Osteocyte (in vitro differentiated cells): ENCODE measurements at regions not wholly inside any gene's neighbourhood (a gene's known extent, or its start where the extent isn't known, plus 50 kb on each side); places are given as distances from the start of the nearest gene placed in this dataset.

Source experiments
- DNase-seq: peaks from one replicate; pipeline ENCODE4 v3.0.0; 2021; ENCODE audit warnings: mixed read lengths; ENCODE audit not compliant: unreplicated experiment; ENCODE audit errors: extremely low spot score
- H3K27ac Mint-ChIP-seq: one replicate; pipeline ENCODE4 v1.8.0; 2021; ENCODE audit warnings: mild to moderate bottlenecking, mixed read lengths; ENCODE audit not compliant: unreplicated experiment
- H3K27me3 Mint-ChIP-seq: one replicate; pipeline ENCODE4 v1.8.0; 2021; ENCODE audit warnings: mixed read lengths; ENCODE audit not compliant: unreplicated experiment
- H3K36me3 Mint-ChIP-seq: one replicate; pipeline ENCODE4 v1.8.0; 2021; ENCODE audit warnings: mixed read lengths; ENCODE audit not compliant: unreplicated experiment
- H3K4me1 Mint-ChIP-seq: one replicate; pipeline ENCODE4 v1.8.0; 2021; ENCODE audit warnings: mixed read lengths; ENCODE audit not compliant: unreplicated experiment
- H3K4me3 Mint-ChIP-seq: one replicate; pipeline ENCODE4 v1.8.0; 2021; ENCODE audit warnings: mild to moderate bottlenecking, moderate library complexity, mixed read lengths; ENCODE audit not compliant: unreplicated experiment
- H3K9me3 Mint-ChIP-seq: one replicate; pipeline ENCODE4 v1.8.0; 2021; ENCODE audit warnings: mixed read lengths; ENCODE audit not compliant: unreplicated experiment
- TF ChIP-seq, protein P1 (sequence below): fragments of 200-600 bp; sonication (generic); IDR thresholded peaks from 2 replicates; pipeline ENCODE4 v1.5.0; 2021; ENCODE audit warnings: antibody characterized with exemption, mild to moderate bottlenecking, moderate library complexity

DNA sequence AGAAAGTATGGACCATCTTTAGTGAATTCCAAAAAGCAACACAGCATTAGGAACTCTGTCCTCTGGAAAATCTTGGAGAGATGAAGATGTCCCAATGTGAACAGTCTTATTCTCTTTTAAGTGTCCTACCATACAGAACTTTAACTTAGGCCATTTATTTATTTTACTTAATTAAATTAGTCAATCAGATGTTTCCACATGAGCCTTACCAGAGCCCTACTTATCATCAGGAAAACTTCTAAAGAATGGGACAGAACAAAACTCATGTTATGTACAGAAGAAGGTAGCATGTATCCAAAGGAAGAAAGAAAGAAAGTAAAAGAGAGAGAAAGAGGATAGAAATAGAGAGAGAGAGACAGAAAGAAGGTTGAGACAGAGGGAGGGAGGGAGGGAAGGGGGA is 276.4 kb downstream of the ETV1 start:
- no peak for DNase-seq
- no peak overlapping the region for H3K4me3 Mint-ChIP-seq
- TF ChIP-seq, protein P1, sequence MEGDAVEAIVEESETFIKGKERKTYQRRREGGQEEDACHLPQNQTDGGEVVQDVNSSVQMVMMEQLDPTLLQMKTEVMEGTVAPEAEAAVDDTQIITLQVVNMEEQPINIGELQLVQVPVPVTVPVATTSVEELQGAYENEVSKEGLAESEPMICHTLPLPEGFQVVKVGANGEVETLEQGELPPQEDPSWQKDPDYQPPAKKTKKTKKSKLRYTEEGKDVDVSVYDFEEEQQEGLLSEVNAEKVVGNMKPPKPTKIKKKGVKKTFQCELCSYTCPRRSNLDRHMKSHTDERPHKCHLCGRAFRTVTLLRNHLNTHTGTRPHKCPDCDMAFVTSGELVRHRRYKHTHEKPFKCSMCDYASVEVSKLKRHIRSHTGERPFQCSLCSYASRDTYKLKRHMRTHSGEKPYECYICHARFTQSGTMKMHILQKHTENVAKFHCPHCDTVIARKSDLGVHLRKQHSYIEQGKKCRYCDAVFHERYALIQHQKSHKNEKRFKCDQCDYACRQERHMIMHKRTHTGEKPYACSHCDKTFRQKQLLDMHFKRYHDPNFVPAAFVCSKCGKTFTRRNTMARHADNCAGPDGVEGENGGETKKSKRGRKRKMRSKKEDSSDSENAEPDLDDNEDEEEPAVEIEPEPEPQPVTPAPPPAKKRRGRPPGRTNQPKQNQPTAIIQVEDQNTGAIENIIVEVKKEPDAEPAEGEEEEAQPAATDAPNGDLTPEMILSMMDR, result no peak
- no peaks in the 10 kb centered on the region for H3K36me3 Mint-ChIP-seq
- no peaks in the 10 kb centered on the region for H3K4me1 Mint-ChIP-seq
- H3K27me3 Mint-ChIP-seq, result no peaks in the 10 kb centered on the region
- no peak overlapping the region for H3K27ac Mint-ChIP-seq
- peaks cover 17% of the 10 kb centered on the region for H3K9me3 Mint-ChIP-seq

DNA sequence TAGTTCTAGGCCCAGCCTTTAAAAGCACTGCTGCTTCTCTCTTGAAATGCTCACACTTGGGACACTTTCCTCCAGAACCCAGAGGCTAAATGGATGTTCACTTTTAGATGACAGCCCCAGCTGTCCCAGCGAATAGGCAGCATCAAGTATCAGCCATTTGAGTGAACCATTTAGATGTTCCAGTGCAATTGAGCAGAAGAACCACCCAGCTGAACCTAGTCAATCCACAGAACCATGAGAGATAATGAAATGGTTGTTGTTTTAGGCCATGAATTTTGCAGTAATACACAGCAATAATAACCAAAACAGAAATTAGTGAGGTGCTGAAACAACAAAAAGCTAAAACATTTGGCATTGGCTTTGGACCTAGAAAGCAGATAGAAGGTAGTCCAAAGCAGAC is 273.9 kb downstream of the ETV1 start:
- no peak for DNase-seq
- TF ChIP-seq, protein P1, result no peak
- Mint-ChIP-seq H3K27ac (no peak overlapping the region), H3K27me3 (peaks cover 2% of the 10 kb centered on the region), H3K4me3 (no peak overlapping the region), H3K36me3 (no peaks in the 10 kb centered on the region), H3K4me1 (no peaks in the 10 kb centered on the region), H3K9me3 (peaks cover 9% of the 10 kb centered on the region)

DNA sequence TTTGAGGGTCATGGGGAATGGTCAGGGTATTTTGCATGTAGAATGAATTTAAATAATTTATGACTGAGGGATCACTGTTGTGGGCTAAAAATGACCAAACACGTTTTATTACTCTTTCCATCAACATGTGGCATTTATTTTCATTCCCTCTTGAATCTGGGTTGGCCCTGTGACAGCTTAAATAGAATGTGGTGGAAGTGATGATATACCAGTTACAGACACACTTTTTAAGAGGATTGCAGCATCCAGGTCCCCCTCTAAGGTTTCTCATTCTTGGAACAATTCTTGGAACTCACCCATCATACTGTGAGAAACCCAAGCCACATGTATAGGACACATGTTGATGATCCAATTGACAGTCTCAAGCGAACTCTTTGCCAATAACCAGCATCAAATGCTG is 272.4 kb downstream of the ETV1 start:
- Mint-ChIP-seq H3K4me1 (no peaks in the 10 kb centered on the region), H3K36me3 (no peaks in the 10 kb centered on the region), H3K4me3 (no peak overlapping the region), H3K27me3 (peaks cover 2% of the 10 kb centered on the region), H3K27ac (no peak overlapping the region), H3K9me3 (peaks cover 9% of the 10 kb centered on the region)
- TF ChIP-seq, protein P1, result no peak
- DNase-seq, result no peak

DNA sequence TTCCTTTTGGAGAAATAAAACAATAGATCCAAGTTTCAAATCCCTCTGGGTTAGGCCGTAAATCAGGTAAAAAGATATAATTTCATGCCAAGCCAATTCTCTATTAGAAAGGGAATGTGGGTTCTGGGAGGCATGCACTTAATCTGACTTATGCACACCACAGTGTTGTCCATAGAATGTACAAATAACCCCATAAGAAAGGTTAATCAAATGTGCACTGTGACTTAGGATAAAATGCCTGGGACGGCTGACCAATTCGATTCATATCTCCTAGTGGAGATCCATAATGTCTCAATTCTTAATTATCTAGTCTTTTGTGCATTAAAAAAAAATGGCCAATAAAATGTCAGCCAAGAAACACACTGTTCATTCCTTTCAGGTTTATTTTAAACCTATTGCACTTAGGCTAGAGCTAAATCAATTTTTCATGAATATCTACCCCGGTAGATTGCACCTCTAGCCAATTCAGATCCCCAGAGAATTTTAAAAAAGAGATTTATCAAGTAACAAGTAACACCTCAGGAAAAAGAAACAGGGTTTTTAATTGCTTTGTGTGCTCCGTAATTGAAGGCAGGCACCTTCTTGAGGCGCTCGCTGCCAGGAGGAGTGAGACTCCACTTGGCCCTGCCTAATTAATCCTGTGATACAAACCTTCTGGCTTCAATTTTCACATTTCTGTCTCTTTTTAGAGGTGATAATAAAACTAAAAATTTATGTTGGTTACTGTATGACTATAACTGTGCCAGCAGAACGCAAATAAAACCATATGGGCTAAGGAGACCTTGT is 265.1 kb downstream of the ETV1 start:
- H3K9me3 Mint-ChIP-seq, result no peaks in the 10 kb centered on the region
- no peak for DNase-seq
- H3K27ac Mint-ChIP-seq, result no peak overlapping the region
- no peaks in the 10 kb centered on the region for H3K36me3 Mint-ChIP-seq
- H3K4me3 Mint-ChIP-seq, result no peak overlapping the region
- H3K4me1 Mint-ChIP-seq, result peaks cover 2% of the 10 kb centered on the region
- H3K27me3 Mint-ChIP-seq, result no peaks in the 10 kb centered on the region
- TF ChIP-seq, protein P1, result no peak

- Mint-ChIP-seq H3K27ac (no peak overlapping the region), H3K4me1 (peaks cover 2% of the 10 kb centered on the region), H3K4me3 (no peak overlapping the region), H3K9me3 (no peaks in the 10 kb centered on the region), H3K27me3 (no peaks in the 10 kb centered on the region), H3K36me3 (no peaks in the 10 kb centered on the region)
- TF ChIP-seq, protein P1, result no peak
- DNase-seq, result no peak
These were observed 264.4 kb downstream of the ETV1 start for GRCh38 chr7:13724977-13725566.
